Coronary artery (tissue), 2 donors: ENCODE measurements at regions not wholly inside any gene's neighbourhood (a gene's known extent, or its start where the extent isn't known, plus 50 kb on each side); places are given as distances from the start of the nearest gene placed in this dataset.
A peak's percentile ranks its signal among the peaks of the same experiment; 100 is the strongest.

ENCODE experiments used
- DNase-seq: peaks from one replicate; pipeline ENCODE4 v3.0.0-alpha.2; 2017; ENCODE audit warnings: low spot score
- H3K27ac ChIP-seq, 2 donors: fragments of 200-600 bp; sonication (generic); one replicate each; pipeline ENCODE4 v1.5.1; 2016 to 2019
- H3K4me3 ChIP-seq: fragments of 200-600 bp; sonication (generic); 2 replicates; pipeline ENCODE4 v1.5.1; 2016; ENCODE audit warnings: mild to moderate bottlenecking, moderate library complexity
- TF ChIP-seq, protein P1 (sequence below): fragments of 200-600 bp; sonication (generic); IDR thresholded peaks from one replicate; pipeline ENCODE4 v1.5.1; 2019; ENCODE audit warnings: antibody characterized with exemption

DNA sequence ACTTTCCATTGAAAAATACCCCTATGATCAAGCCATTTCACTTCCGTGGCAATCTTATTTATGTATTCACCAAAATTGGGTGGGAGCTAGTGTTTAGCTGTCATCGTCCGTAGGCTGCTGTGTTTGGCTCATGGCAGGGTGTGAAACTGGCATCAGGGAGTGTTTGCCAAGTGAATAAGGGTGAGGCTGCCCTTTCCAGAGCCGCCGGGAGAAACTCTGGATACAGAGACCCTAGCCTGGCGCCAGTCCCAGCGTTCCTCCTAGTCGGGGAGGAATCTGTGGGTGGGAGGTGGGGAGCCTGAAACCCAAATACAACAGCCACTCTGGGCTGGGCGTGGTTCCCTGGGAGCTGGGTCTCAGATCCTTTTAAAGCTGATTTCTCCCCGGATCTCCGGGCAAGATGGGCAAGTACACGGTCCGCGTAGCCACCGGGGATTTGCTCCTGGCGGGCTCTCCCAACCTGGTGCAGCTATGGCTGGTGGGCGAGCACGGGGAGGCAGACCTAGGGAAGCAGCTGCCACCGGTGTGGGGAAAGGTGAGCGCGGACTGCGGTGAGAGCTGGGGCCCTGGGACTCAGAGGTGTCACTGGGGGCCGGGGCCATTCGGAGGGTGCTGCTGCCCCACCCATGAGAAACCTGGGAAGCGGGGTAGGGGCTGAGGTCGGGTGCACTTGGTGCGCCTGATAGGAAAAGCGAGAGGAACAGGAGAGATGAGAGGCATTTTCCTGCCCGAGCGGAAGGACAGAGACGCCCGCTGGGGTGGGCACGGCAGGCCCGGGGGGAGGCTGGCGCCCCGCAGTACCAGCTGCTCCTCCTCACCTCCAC lies 62.1 kb upstream of the TEKT1 start:
- peak overlapping the region; percentile 25 for H3K4me3 ChIP-seq

DNA sequence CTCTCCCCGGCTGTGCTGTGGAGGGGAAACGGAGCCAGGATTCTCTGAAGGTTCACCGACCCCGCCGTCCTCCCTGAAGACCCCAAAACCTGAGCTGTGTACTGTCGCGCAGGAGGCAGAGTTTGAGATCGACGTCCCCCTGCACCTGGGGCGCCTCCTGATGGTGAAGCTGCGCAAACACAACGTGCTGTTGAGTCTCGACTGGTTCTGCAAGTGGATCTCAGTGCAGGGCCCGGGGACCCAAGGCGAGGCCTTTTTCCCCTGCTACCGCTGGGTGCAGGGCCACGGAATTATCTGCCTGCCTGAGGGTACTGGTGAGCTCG lies 62.6 kb upstream of the TEKT1 start:
- H3K4me3 ChIP-seq: peak overlapping the region; percentile 25
- no peak for DNase-seq
- TF ChIP-seq, protein P1, sequence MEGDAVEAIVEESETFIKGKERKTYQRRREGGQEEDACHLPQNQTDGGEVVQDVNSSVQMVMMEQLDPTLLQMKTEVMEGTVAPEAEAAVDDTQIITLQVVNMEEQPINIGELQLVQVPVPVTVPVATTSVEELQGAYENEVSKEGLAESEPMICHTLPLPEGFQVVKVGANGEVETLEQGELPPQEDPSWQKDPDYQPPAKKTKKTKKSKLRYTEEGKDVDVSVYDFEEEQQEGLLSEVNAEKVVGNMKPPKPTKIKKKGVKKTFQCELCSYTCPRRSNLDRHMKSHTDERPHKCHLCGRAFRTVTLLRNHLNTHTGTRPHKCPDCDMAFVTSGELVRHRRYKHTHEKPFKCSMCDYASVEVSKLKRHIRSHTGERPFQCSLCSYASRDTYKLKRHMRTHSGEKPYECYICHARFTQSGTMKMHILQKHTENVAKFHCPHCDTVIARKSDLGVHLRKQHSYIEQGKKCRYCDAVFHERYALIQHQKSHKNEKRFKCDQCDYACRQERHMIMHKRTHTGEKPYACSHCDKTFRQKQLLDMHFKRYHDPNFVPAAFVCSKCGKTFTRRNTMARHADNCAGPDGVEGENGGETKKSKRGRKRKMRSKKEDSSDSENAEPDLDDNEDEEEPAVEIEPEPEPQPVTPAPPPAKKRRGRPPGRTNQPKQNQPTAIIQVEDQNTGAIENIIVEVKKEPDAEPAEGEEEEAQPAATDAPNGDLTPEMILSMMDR: no peak
- H3K27ac ChIP-seq: no peak overlapping the region

More for the DNA sequence above, 62.1 kb upstream of the TEKT1 start:
- TF ChIP-seq, protein P1: no peak
- no peak overlapping the region for H3K27ac ChIP-seq
- DNase-seq: no peak

DNA sequence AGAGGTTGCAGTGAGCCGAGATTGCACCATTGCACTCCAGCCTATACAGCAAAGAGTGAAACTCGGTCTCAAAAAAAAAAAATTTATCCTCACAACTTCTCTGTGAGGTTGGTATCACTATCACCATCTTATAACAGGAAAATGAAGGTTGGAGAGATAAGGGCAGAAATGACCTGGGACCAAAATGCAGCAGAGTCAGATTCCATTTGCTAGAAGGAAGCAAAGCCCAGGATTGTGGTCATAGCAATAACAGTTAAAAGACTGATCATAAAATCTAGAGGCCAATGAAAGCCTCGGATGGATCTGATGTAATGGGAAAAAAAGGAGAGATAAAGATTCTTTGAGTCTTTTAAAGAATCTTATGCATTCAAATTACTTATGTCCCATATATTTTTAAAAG lies 69.6 kb upstream of the TEKT1 start:
- no peak for DNase-seq
- Histone ChIP-seq H3K27ac (no peak overlapping the region), H3K4me3 (no peak overlapping the region)
- TF ChIP-seq, protein P1: no peak

DNA sequence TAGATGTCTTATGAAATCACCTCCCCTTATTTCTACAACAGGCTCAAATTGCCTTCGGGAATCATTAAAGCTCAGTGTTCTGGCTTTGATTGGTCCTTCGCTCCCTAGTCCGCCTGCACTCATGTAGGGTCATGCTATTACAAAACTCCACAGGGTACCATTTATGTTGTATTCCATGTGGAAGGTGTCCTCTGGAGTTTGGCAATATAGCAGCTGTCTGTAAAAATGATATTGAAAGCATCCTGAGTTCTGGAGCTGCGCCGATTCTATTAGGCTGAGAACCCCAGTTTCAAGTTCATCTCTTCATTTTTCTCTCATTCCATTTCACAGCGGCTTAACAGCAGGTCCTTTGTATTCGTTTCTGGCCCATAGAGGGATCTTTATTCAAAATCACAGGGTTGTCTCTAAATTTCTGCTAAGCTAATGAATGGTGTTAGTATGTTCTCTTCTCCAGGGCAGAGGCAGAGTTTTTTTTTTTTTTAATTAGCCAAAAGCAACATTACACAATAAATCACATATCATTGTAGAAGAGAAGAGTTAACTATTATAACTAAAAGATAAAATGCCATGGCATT lies 71.9 kb upstream of the TEKT1 start:
- Histone ChIP-seq H3K4me3 (no peak overlapping the region), H3K27ac (no peak overlapping the region)
- no peak for DNase-seq
- TF ChIP-seq, protein P1: no peak

DNA sequence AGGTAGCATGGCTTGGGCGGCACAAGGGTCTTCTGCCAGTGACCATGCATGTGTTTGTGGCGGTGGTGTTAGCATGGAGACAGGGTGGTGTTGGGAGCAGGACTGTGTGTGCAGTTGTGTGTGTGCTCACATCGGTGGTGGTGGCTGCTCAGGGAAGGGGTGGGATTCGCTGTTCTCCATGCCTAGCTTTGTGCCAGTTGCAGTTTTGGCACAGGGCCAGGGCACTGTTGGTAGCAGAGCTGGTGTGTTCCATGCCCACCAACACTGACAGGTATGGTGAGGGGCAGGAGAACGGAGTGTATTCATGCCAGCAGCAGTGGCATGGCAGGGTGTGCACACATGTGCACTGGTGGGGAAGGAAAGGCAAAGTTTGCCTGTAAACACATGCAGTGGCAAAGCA lies 77.3 kb upstream of the TEKT1 start:
- no peak for DNase-seq
- TF ChIP-seq, protein P1: no peak
- no peak overlapping the region for H3K4me3 ChIP-seq
- H3K27ac ChIP-seq: no peak overlapping the region

DNA sequence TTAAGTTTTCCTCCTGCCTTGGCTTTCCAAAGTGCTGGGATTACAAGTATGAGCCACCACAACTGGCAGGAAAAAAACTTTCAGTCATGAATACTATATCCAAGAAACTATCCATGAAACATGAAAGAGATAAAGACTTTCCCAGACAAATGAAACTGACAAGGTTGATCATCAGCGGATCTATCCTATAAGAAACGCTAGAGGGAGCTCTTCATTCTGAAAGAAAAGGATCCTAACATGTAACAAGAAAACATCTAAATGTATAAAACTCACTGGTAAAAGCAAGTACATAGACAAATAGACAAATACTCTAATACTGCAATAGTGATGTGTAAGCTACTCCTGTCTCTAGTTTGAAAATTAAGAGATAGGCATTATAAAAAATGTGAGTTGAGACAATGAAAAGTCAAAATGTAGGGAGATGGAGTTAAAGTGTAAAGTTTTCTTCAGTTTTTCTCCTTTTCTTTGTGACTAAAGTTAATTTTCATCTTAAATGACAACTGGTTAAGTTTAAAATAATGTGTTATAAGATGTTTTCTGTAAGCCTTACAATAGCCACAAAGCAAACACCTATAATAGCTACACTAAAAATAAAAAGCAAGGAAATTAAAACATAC lies 79.6 kb upstream of the TEKT1 start:
- no peak for DNase-seq
- TF ChIP-seq, protein P1: no peak
- H3K27ac ChIP-seq: no peak overlapping the region
- H3K4me3 ChIP-seq: no peak overlapping the region
